ENCODE measurements at regions not wholly inside any gene's neighbourhood (a gene's known extent, or its start where the extent isn't known, plus 50 kb on each side); places are given as distances from the start of the nearest gene placed in this dataset.
"Not testable (repeated sequence)": the region's sequence is repeated elsewhere in the genome, so short reads cannot be mapped to it uniquely, and the experiment has no call there.

DNA sequence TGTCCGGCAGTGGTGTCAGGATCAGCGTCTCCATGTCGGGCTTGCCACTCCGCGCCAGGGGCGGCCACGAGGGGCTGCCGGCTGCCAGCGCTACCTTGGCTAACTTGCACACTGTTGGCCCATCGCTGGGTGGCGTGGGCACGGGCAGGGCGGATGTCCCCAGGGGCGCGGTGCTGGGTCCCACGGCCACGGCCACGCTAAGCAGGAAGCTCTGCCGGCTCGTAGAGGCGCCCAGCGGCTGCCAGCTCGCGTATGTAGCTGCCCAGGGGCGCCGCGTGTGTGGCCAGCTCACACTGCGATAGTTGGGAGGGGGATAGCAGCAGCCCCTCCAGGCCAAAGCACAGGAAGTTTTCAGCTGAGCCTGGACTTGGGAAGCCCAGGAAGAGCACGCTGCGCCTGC, 249.4 kb downstream of the ANKRD30B start:
- in situ Hi-C loops (cut with MboI; ENCODE audit: low sequenced_read_pairs): no loop called here

GRCh38 chr18:14997899-14998298, 249.9 kb downstream of the ANKRD30B start:
- H3K4me3 ChIP-seq; DNase-seq (ENCODE audit: low spot score in 2 of 2); H3K9me3 ChIP-seq; in situ Hi-C loops (cut with MboI; ENCODE audit: low sequenced_read_pairs); H3K36me3 ChIP-seq (replicated peaks); H3K27me3 ChIP-seq (ENCODE audit: low read depth); H3K4me1 ChIP-seq: not testable (repeated sequence)

More for the DNA sequence above, 249.4 kb downstream of the ANKRD30B start:
- Histone ChIP-seq H3K4me1 (no peaks in the 10 kb centered on the region), H3K36me3 (replicated peaks) (no peaks in the 10 kb centered on the region), H3K9me3 (no peaks in the 10 kb centered on the region), H3K27me3 (ENCODE audit: low read depth) (no peaks in the 10 kb centered on the region), H3K4me3 (no peak overlapping the region)
- no peak for DNase-seq (ENCODE audit: low spot score in 2 of 2)

GRCh38 chr18:14998360-14999042, 250.5 kb downstream of the ANKRD30B start:
- H3K27me3 ChIP-seq (ENCODE audit: low read depth); H3K4me1 ChIP-seq; H3K36me3 ChIP-seq (replicated peaks); in situ Hi-C loops (cut with MboI; ENCODE audit: low sequenced_read_pairs); H3K9me3 ChIP-seq; H3K4me3 ChIP-seq; DNase-seq (ENCODE audit: low spot score in 2 of 2): not testable (repeated sequence)

GRCh38 chr18:14999085-14999975, 251.4 kb downstream of the ANKRD30B start:
- no peak overlapping the region for H3K4me3 ChIP-seq
- no peaks in the 10 kb centered on the region for H3K9me3 ChIP-seq
- no peaks in the 10 kb centered on the region for H3K4me1 ChIP-seq
- no peaks in the 10 kb centered on the region for H3K27me3 ChIP-seq (ENCODE audit: low read depth)
- H3K36me3 ChIP-seq (replicated peaks): no peaks in the 10 kb centered on the region
- no peak for DNase-seq (ENCODE audit: low spot score in 2 of 2)
- in situ Hi-C loops (cut with MboI; ENCODE audit: low sequenced_read_pairs): no loop called here

DNA sequence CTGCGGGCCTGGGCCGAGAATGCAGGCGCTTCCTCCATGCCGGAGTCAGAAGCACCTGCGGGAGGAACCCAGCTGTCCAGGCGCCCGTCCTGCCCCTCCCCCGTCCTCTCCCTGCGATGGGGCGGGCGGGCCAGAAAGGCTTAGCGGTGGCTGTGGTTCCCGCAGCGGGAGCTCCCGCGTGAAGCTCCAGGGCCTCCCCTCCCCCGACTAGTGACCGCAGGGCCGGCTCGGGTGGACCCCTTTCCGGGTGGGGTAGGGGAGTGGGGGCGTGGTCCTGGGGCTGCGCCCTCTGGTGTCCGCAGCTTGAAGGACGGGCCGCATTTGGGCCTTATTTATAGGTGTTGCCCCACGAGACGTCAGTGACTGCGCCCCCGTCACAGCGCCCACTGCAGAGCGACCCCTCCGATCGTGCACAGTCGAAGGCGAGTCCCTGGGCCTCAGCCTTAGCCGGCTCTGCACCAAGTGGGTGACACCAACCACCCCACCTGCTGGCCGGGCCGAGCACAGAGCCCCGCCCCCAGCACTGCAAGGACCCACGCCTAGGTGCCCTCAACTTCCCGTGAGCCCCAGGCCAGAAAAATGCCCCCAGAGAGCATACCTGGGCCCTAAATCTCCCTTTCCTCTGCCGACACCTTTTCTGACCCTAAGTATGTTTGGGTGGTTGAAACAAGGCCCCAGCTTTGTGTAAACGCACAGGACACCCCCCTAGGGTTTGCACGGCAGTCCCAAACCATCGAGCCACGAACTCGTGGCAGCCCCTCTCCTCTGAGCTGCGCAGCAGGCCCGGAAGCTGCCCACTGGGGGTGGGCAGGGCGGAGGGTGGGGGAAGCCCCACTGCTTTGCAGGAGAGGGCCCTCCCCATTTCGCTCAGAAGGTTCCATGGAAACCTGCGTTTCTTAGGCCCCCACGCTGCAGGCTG, 252.4 kb downstream of the ANKRD30B start:
- in situ Hi-C loops (cut with MboI; ENCODE audit: low sequenced_read_pairs); H3K36me3 ChIP-seq (replicated peaks); H3K4me3 ChIP-seq; H3K9me3 ChIP-seq; H3K4me1 ChIP-seq; H3K27me3 ChIP-seq (ENCODE audit: low read depth); DNase-seq (ENCODE audit: low spot score in 2 of 2): not testable (repeated sequence)

DNA sequence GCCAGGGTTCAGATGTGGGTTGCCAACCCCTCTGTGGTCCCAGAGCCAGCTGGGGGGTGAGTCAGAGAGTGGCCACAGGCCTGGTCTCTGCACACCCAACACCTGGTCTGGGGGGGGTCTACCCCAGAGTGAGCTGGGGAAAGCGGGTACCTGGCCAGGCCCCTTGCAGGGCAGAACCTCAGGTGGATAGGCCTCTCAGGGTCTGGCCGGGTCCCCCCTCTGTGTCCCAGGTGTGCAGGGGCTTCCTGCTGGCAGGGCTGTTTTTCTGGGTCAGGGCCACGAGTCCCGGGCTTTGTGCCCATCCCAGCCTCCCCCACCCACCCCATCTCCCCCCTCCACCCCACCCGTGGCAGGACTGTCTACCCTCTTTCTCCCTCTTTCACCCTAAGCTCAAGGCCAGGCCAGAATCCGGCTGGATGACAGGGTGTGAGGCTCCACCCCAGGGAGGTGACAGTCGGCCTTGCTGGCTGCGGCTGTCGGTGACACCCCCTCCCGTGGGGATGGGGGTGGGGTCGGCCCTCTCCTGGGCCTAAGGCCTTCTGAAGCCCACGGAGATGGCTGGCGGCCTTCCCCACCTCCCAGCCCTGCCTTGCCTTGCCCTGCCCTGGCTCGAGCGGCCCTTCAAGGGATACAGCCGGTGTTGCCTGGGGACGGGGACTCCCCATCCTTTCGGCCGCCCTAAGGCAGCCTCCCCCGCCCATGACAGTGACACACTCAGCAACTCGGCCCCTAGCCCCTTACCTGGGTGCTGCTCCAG, 253.2 kb downstream of the ANKRD30B start:
- DNase-seq (ENCODE audit: low spot score in 2 of 2); H3K4me3 ChIP-seq; H3K27me3 ChIP-seq (ENCODE audit: low read depth); H3K9me3 ChIP-seq; in situ Hi-C loops (cut with MboI; ENCODE audit: low sequenced_read_pairs); H3K4me1 ChIP-seq; H3K36me3 ChIP-seq (replicated peaks): not testable (repeated sequence)

- H3K4me3 ChIP-seq; in situ Hi-C loops (cut with MboI; ENCODE audit: low sequenced_read_pairs); H3K27me3 ChIP-seq (ENCODE audit: low read depth); H3K9me3 ChIP-seq; DNase-seq (ENCODE audit: low spot score in 2 of 2); H3K36me3 ChIP-seq (replicated peaks); H3K4me1 ChIP-seq: not testable (repeated sequence)
Measured at GRCh38 chr18:15001795-15002107, 253.8 kb downstream of the ANKRD30B start.

GRCh38 chr18:15002765-15003164, 254.8 kb downstream of the ANKRD30B start:
- H3K27me3 ChIP-seq (ENCODE audit: low read depth); H3K9me3 ChIP-seq; H3K4me1 ChIP-seq; H3K36me3 ChIP-seq (replicated peaks); in situ Hi-C loops (cut with MboI; ENCODE audit: low sequenced_read_pairs); DNase-seq (ENCODE audit: low spot score in 2 of 2); H3K4me3 ChIP-seq: not testable (repeated sequence)

DNA sequence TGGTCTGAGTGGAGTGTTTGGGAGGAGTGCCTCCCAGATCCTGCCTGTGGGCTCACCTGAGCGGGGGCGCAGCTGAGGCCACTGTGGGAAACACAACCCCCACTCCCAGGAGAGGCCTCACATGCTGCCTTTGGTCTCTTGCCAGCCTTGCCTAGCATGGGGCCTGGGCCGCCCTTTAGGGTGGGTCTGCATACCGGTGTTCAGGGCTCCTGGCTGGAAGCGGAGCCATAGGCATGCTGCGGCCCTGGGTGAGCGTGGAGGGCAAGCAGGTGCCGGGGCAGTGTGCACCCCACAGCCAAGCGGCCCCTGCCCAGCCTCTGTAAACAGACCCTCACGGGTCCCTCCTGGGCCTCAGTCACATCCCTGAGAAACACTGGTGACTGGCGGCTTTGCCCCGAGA, 255.3 kb downstream of the ANKRD30B start:
- in situ Hi-C loops (cut with MboI; ENCODE audit: low sequenced_read_pairs); DNase-seq (ENCODE audit: low spot score in 2 of 2); H3K27me3 ChIP-seq (ENCODE audit: low read depth); H3K4me3 ChIP-seq; H3K4me1 ChIP-seq; H3K36me3 ChIP-seq (replicated peaks); H3K9me3 ChIP-seq: not testable (repeated sequence)

DNA sequence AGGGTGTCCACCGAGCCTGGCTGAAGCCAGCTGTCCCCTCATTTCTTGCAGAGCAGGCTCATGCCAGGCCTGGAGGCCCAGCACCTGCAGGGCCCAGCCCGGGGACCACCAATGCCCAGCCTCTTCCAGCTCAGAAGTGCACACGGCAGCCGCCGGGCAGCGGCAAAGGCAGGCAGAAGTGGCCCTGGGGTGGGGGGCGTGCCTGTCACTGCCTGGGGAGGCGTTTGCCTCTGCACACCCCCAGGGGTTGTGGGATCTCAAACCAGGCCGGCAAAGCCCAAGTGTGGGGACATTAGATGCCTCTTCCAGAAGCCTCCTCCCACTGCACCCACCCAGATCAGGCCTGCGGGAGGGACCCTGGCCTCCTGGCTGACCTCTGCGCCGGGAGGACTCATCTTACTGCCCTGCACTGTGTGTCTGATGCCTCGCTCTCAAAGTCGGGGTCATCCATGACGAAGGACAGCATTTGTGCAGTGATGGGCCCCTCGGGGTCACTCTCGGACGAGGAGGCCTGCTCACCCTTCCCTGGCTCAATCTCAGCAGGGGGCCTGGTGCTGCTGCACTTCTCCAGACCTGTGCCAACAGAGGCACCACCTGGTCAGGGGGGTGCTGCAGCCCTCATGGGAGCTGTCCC, 255.8 kb downstream of the ANKRD30B start:
- H3K27me3 ChIP-seq (ENCODE audit: low read depth); DNase-seq (ENCODE audit: low spot score in 2 of 2); H3K36me3 ChIP-seq (replicated peaks); H3K4me3 ChIP-seq; H3K9me3 ChIP-seq; H3K4me1 ChIP-seq; in situ Hi-C loops (cut with MboI; ENCODE audit: low sequenced_read_pairs): not testable (repeated sequence)

- DNase-seq (ENCODE audit: low spot score in 2 of 2); H3K27me3 ChIP-seq (ENCODE audit: low read depth); H3K9me3 ChIP-seq; H3K36me3 ChIP-seq (replicated peaks); H3K4me1 ChIP-seq; H3K4me3 ChIP-seq; in situ Hi-C loops (cut with MboI; ENCODE audit: low sequenced_read_pairs): not testable (repeated sequence)
Measured at GRCh38 chr18:15004270-15004973, 256.4 kb downstream of the ANKRD30B start.

- DNase-seq (ENCODE audit: low spot score in 2 of 2): no peak
- no peaks in the 10 kb centered on the region for H3K4me1 ChIP-seq
- no peaks in the 10 kb centered on the region for H3K27me3 ChIP-seq (ENCODE audit: low read depth)
- H3K4me3 ChIP-seq: no peak overlapping the region
- in situ Hi-C loops (cut with MboI; ENCODE audit: low sequenced_read_pairs): no loop called here
- H3K36me3 ChIP-seq (replicated peaks): no peaks in the 10 kb centered on the region
- no peaks in the 10 kb centered on the region for H3K9me3 ChIP-seq
Measured at GRCh38 chr18:15005313-15006130, 257.6 kb downstream of the ANKRD30B start.
